NCI-H460 (cell line): ENCODE measurements at regions not wholly inside any gene's neighbourhood (a gene's known extent, or its start where the extent isn't known, plus 50 kb on each side); places are given as distances from the start of the nearest gene placed in this dataset.
"Not testable (repeated sequence)": the region's sequence is repeated elsewhere in the genome, so short reads cannot be mapped to it uniquely, and the experiment has no call there.

ENCODE experiments used
- DNase-seq: peaks from one replicate; pipeline ENCODE4 v3.0.0-alpha.2; 2016; ENCODE audit warnings: low read depth; ENCODE audit errors: extremely low read depth

DNA sequence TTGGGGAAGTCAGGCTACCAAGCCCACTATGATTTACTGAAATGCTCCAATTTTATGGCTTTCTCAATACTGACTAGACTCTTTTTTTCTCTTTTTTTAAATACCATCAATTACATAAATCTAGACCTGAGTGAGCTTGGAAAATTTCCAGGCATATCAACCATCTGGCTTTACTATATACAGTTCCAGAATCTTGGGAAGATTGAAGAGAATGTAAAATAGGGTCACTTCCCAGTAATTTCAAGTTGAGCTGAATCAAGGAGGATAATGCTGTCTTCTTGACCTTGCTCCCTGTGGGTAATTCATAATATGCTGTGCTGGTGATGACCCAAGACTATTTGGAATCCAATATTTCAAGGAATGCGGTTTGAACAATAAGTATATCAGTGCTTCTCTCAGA lies 108.1 kb downstream of the MAP3K21 start:
- no peak for DNase-seq

DNA sequence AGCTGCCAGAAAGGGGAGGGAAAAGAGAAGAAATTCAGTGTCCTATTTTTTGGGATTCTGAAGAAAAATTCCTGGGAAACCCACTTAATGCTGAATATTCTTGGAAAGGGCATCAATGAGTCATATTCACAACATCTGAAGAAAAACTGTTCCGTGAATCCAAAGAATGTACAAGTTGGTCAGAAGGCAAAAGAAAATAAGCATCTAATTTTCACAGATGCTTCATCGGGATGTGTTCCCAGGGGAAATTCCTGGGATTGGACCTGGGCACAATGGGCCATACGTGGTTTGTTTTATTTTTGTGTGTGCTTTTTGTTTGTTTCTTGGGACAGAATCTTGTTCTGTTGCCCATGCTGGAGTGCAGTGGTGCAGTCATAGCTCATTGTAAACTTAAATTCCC lies 112.2 kb downstream of the MAP3K21 start:
- no peak for DNase-seq

DNA sequence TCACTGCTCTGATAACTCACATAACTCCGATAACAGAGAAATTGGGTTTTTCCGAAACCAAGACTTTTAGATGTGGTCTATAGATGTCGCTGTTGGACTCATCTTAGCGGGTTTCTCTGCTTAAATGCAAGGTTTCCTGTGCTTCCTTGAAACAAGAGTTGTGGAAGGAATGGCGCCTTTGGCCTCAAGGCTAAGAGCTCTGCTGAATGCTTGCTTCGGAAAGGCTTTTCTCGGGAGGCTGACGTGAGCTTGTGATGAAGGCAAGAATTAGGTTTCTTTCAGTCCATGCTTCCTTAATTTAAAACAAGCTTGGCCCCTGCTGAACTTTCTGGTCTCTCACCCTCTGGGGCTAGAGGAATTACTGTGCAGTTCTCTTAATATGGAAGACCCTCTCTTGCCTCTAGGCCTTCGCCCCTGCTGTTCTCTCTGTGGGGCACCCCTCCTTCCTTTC lies 113.5 kb downstream of the MAP3K21 start:
- peak; percentile 71 for DNase-seq

DNA sequence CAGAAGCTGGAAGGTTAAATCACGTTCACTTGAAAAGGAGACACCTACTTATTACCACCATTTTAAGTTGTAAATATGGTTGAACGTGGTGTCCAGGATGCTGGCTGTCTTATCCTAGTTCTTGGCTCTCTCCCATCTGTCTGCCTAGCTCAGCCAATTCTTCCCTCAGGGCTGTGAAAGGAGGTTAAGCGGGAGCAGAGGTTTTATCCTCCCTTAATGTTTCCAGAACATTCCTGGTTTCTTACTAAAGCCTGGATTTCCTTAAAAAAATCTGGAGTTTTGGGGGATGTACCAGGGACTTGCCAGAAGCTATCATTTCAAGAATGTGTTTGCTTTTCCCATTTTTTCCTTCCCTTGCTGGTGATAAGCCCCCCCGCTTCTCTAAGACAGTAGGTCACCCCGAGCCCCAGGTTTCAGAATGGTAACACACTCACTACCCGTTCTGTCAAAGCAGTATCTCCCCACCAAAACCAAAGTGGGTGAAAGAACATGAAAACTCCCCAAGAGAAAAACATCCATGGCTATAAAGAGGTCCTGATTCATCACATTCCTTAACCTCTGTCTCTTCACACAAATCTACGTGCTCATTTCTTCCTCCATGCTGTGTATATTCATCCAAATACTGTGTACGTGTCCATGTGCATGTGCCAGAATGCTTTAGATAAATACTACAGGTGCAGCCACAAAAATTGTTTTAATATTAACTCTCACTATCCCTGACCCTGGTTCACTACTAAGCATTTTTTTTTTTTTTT lies 114.7 kb downstream of the MAP3K21 start:
- no peak for DNase-seq

DNA sequence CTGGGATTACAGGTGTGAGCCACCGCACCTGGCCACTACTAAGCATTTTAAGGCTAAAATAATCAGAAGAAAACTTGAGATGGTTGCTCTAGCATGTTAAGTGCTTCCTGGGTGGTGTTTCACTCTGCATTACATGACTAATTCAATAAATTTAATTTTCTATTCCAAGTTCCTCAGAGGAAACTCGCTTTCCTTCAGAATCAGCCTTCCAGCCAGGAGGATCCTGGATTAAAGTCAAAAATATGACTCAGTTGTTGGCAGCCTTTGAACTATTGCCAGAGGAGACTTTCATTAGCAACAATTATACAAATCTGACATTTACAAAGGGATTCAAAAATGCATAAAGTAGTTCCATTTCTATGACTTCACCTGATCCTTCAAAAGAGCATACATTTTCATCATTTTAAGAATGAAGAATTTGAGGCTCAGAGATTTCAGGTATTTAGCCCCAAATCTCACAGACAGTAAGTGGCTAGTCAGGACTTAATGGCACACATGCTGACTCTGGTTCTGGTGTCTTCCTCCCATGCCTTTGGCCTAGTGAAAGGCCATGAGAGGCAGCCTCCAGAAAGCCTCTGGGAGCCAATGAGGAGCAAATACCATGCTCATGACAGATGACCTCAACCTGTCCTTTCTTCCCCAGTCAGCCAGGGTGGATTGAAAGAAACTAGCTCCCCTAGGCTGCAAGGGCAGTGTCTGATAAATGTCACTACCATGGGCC lies 115.7 kb downstream of the MAP3K21 start:
- no peak for DNase-seq

DNA sequence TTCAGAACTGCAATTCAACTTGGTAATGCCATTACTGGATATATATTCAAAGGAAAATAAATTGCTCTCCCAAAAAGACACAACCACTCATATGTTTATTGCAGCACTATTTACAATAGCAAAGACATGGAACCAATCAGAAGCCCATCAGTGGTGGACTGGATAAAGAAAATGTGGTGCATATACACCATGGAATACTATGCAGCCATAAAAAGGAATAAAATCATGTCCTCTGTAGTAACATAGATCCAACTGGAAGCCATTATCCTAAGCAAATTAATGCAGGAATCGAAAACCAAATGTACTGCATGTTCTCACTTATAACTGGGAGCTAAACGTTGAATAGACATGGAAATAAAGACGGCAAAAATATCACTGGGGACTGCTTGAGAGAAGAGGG lies 117.0 kb downstream of the MAP3K21 start:
- DNase-seq, result no peak

DNA sequence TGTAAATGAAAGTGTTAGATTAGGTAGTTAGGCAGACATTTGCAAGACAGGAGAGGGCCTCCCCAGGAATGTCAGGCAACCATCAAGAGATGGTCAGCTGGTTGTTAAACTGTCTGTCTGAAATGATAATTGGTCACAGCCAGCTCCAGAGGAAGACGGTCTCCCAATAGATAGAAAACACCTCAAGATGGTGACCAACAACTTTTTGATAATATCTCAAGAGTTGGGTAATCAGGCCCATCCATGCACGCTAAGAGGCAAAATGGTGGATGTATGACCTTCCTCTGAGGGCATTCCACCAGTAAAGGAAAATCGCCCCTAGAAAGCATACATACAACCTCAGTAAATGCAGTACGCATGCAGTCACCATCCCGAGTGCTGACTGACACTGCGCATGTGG lies 118.2 kb downstream of the MAP3K21 start:
- no peak for DNase-seq

DNA sequence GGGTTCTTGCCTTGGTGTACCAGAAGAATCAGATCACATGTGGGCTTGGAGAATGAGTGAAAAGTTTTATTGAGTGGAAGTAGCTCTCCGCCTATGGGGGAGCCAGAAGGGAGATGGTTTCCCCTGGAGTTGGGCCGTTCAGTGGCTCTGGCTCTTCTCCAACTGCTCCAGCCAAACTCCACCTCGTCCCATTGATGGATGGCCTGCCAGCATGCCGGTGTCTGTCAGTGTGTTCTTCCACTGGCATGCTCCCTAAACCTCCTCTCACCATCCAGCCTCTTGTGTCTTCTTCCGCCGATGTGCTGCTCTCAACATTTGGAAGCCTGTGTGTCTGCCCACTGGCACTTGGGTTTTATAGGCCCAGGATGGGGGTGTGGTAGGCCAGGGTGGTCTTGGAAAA lies 119.4 kb downstream of the MAP3K21 start:
- no peak for DNase-seq

DNA sequence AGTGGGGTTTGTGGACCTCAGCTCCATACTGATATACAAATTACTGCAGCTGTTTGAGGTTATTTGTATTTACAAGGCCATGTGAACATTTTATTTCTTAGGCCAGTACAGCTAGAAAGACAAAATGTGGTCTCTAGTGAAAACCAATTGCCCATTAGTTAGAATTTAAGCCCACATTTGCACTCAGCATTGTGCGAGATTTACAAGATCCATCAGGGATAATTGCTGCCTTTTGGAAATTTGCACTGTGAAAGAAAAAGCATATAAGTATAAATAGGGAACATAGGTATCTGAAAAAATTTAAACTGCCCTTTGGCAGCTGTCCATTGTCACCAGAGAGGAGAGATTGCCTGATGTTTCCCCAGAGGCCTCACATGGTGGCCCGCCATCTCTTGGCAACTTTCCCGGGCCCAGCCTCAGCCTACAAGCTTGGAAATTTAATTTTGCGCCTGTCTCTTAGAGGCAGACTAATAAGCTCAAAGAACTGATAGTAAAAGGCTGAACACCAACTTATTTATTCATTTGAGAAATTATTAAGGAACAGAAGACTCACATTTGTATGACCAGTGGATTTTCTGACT lies 120.7 kb downstream of the MAP3K21 start:
- no peak for DNase-seq

DNA sequence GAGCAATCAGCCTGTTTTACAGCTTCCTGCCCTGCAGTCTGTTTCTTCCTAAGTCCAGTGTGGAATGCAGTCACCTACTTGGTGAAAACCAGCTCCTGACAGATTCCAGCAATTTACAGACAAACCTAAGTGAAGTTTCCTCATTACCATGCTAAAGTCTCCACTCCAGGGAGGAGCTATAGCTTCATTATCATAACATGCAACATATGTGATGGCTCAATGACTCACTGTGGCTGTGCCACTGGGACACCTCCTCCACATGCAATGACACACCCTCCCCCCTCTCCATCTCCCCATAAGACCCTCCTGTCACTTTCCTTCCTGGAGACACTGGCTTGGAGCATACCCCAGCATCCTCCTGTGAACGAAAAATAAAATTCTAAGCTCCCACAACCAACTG lies 125.2 kb downstream of the MAP3K21 start:
- DNase-seq, result no peak

DNA sequence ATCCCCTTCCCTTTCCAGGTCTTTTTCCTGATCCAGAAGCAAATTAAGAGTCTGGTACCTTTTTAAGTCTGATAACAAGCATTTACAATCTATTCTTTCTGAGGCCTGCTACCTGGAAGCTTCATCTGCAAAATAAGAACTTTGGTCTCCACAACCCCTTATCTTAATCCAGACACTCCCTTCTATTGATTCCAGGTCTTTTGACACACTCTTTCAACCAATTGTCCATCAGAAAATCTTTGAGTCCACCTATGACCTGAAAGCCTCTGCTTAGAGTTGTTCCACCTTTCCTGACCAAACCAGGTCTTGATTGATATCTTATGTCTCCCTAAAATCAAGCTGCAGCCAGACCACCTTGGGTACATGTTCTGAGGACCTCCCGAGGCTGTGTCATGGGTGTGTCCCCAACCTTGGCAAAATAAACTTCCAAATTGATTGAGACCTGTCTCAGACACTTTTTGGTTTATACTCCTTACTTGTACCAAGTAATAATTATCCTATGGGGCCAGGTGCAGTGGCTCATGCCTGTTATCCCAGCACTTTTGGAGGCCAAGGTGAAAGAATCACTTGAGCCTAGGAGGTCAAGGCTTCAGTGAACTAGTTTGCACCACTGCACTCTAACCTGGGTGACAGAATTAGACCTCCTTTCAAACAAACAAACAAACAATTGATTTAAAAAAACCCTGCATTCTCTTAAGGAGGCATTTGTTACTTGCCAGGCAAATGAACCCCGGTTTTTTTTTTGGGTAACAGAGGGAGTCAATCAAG lies 126.1 kb downstream of the MAP3K21 start:
- no peak for DNase-seq

DNA sequence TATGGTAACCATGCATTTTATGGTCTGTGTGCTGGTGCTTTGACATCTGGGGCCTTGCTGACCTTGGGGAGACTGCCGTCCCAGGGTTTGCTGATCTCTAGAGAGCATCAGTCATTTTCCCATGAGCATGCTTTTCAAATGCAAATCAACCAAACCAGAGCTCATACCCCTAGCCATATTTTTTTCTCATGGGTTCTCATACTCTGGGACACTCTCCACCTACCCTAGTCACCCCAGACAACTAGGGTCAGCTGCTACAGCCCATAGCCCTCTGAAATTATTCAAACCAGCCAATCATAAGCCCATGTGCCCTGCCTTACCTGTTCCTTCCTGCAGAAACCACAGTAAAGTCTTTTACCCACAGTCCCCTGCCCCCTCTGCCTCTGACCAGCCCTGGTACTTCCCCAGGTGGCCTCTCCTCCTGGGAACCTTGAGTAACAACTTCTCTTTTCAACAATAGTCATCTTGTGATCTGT lies 132.0 kb downstream of the MAP3K21 start:
- DNase-seq, result no peak

DNA sequence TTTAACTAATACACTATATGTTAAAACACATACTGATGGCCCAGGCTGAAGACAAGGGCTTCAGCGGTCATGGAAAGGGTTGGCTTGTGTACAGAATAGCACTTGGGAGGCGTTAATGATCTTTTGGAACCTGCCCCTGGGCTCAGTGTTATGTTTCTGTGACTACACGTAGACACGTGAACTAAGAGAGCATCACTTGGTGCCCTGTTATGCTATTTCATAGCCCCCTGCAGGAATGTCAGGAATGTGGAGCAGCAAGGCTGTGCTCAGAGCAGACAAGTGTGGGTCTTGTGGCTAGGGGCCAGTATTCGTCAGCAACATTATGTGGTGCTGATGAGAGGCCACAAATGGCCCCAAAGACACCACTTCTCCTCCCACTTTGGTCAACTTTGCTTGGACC lies 132.4 kb downstream of the MAP3K21 start:
- DNase-seq, result peak; percentile 27

DNA sequence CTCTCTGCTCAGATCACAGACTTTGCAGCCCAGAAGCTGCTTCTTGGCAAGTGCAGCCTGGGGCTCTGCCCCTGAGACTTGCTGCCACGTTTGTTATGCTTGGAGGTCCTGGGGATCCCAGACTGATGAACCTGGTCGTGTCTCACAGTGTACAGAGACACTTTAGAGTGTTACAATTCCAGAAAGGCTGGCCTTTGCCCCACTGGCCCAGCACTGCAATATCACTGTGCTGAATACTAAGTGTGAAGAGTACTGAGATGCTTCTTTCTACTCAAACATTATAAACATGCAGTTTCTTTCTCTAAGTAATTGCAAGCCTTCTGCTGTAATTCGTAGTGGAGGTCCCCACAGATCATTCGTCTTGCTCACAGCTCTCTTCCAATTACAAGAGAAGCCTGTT lies 133.2 kb downstream of the MAP3K21 start:
- DNase-seq, result no peak

DNA sequence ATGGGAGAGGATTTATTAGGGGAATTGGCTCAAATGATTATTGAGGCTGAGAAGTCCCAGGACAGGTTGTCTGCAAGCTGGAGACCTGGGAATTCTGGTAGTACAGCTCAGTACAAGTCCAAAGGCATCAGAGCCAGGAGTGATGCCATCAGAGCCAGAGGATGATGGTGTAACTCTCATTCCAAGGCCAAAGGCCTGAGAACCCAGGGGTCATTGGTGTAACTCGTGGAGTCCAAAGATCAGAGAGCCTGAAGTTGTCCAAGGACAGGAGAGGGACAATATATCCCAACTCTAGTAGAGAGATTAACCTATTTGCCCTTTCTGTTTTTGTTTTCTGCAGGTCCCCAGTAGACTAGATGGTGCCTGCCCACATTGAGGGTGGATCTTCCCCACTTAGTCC lies 134.3 kb downstream of the MAP3K21 start:
- DNase-seq, result no peak

DNA sequence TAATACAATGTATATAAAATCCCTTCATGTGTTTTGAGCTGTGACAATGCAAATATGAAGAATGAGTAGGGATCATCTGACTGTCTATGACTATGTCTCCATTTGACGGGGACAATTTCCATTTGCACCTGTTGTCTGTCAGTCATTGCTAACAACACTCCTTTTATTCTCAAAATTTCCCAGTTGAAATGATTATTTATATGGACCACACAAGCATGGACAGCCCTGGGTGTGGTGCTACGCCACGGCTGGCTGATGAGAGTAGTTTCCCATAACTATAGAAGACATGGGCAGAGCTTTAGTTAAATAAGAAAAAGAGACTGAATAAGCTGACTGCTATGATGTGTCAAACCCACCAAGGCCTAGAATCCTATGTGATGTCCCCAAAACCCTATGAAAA lies 135.8 kb downstream of the MAP3K21 start:
- DNase-seq, result no peak

DNA sequence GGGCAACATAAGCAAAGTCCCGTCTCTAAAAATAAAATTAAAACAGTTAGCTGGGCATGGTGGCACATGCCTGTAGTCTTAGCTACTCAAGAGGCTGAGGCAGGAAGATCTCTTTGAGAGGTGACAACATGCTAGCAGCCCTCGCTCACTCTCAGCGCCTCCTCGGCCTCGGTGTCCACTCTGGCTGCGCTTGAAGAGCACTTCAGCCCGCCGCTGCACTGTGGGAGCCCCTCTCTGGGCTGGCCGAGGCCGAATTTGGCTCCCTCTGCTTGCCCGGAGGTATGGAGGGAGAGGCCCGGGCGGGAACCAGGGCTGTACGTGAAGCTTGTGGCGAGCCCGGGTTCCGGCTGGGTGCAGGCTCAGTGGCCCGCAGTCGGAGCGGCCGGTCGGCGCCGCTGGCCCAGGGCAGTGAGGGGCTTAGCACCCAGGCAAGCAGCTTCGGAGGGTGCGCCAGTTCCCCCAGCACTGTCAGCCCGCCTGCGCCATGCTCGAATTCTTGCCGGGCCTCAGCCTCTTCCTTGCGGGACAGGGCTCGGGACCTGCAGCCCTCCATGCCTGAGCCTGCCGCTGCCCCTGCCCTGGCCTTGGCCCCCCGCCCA lies 138.3 kb downstream of the MAP3K21 start:
- no peak for DNase-seq

DNA sequence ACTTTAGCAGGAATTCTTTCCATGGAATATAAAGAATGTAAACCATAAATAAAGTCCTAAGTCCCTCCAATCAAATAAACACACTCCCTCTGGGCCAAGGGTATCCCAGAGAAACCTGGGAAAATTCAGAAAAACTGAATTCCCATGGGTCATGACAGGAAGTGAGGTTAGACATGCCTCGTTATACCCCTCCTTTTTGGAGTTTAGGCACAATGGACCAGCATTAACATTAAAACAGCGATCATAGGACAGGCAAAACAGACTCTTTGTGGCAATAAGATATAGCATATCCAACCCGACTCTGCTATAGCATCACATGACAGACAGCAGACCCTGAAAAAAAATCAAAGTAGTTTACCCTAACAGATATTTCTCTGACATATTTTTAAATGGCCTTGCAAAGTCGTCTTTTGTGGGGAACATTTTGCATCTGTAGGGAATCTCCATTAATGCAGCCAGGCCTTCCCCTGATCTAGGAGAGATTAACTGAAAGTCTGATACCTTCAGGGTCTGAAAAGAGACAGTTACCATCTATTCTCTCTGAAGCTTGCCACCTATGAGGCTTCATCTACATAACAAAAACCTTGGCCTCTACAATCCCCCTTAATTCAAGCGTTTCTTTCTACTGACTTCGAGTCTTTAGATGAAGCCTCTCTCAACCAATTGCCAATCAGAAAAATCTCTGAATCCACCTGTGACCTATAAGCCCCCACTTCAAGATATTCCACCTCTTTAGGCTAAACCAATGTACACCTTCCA lies 143.0 kb upstream of the KCNK1 start:
- DNase-seq, result no peak

DNA sequence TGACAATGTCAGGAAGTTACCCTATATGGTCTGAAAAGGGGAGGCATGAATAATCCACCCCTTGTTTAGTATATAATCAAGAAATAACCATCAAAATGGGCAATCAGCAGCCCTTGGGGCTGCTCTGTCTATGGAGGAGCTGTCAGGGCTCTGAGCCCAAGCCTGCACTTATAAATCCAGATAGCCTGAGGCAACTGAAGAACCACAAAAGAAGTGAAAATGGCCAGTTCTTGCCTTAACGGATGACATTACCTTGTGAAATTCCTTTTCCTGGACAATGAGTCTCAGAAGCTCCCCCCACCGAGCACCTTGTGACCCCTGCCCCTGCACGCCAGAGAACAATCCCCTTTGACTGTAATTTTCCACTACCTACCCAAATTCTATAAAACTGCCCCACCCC lies 142.1 kb upstream of the KCNK1 start:
- not testable (repeated sequence) for DNase-seq

DNA sequence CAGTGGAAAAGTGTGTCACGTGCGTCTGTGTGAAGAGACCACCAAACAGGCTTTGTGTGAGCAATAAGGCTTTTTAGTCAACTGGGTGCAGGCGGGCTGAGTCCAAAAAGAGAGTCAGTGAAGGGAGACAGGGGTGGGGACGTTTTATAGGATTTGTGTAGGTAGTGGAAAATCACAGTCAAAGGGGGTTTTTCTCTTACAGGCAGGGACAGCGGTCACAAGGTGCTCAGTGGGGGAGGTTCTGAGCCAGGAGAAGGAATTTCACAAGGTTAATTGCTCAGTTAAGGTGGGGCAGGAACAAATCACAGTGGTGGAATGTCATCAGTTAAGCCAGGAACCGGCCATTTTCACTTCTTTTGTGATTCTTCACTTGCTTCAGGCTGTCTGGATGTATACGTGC lies 141.1 kb upstream of the KCNK1 start:
- DNase-seq, result not testable (repeated sequence)
